Stimulated activated CD8-positive, alpha-beta memory T cell treated with anti-CD3 and anti-CD28 coated beads, Interleukin-15, amount 100 ng/mL, for 4 hours (primary cell): ENCODE measurements at regions not wholly inside any gene's neighbourhood (a gene's known extent, or its start where the extent isn't known, plus 50 kb on each side); places are given as distances from the start of the nearest gene placed in this dataset.
"Not testable (repeated sequence)": the region's sequence is repeated elsewhere in the genome, so short reads cannot be mapped to it uniquely, and the experiment has no call there.

Experiments used
- DNase-seq, 2 donors: peaks; one replicate each; pipeline ENCODE4 v3.0.0-alpha.2; 2020; ENCODE audit warnings: low read depth in 2 of 2

GRCh38 chr12:24510581-24511125 is 438.2 kb downstream of the BCAT1 start:
- no peak for DNase-seq

GRCh38 chr12:24507827-24508226 is 441.1 kb downstream of the BCAT1 start:
- DNase-seq: no peak

GRCh38 chr12:24505366-24506015 is 443.4 kb downstream of the BCAT1 start:
- DNase-seq: no peak

- not testable (repeated sequence) for DNase-seq
Observed at GRCh38 chr12:24503477-24503876, 445.4 kb downstream of the BCAT1 start.

- DNase-seq: no peak
Observed at GRCh38 chr12:24500831-24501230, 448.1 kb downstream of the BCAT1 start.

GRCh38 chr12:24500421-24500820 is 448.5 kb downstream of the BCAT1 start:
- DNase-seq: no peak

- no peak for DNase-seq
Observed at GRCh38 chr12:24499151-24500146, 449.5 kb downstream of the BCAT1 start.

GRCh38 chr12:24496755-24497154 is 452.1 kb downstream of the BCAT1 start:
- DNase-seq: no peak

GRCh38 chr12:24494401-24494800 is 454.5 kb downstream of the BCAT1 start:
- DNase-seq: no peak

- no peak for DNase-seq
Observed at GRCh38 chr12:24491968-24492367, 456.9 kb downstream of the BCAT1 start.

GRCh38 chr12:24489939-24490338 is 459.0 kb downstream of the BCAT1 start:
- DNase-seq: no peak

GRCh38 chr12:24488906-24489619 is 459.8 kb downstream of the BCAT1 start:
- no peak for DNase-seq

GRCh38 chr12:24488091-24488596 is 460.8 kb downstream of the BCAT1 start:
- no peak for DNase-seq

- no peak for DNase-seq
Observed at GRCh38 chr12:24487606-24488005, 461.3 kb downstream of the BCAT1 start.

GRCh38 chr12:24483732-24484131 is 465.2 kb downstream of the BCAT1 start:
- DNase-seq: no peak

- no peak for DNase-seq
Observed at GRCh38 chr12:24482882-24483604, 465.9 kb downstream of the BCAT1 start.

- no peak for DNase-seq
Observed at GRCh38 chr12:24482044-24482443, 466.9 kb downstream of the BCAT1 start.

- no peak for DNase-seq
Observed at GRCh38 chr12:24480766-24481449, 468.0 kb downstream of the BCAT1 start.

GRCh38 chr12:24479131-24479530 is 469.8 kb downstream of the BCAT1 start:
- DNase-seq: no peak

GRCh38 chr12:24478254-24478653 is 470.6 kb downstream of the BCAT1 start:
- no peak for DNase-seq

- no peak for DNase-seq
Observed at GRCh38 chr12:24476310-24476709, 472.6 kb downstream of the BCAT1 start.
